HEK293 (cell line): ENCODE measurements at regions not wholly inside any gene's neighbourhood (a gene's known extent, or its start where the extent isn't known, plus 50 kb on each side); places are given as distances from the start of the nearest gene placed in this dataset.

Experiments
- ATF2 ChIP-seq: fragments of 450-650 bp; formaldehyde crosslinking; IDR thresholded peaks from 2 replicates; pipeline ENCODE4 v1.5.1; 2016; ENCODE audit warnings: missing biosample characterization, missing genetic modification characterization, low read depth
- BCL11B ChIP-seq: fragments of 450-650 bp; formaldehyde crosslinking; IDR thresholded peaks from 2 replicates; pipeline ENCODE4 v1.5.1; 2016; ENCODE audit warnings: low read depth, missing biosample characterization, missing genetic modification characterization
- CTCF ChIP-seq: fragments of 450-650 bp; formaldehyde crosslinking; IDR thresholded peaks from 2 replicates; pipeline ENCODE4 v1.5.1; 2016; ENCODE audit warnings: missing biosample characterization, missing genetic modification characterization
- FEZF1 ChIP-seq: fragments of 450-650 bp; formaldehyde crosslinking; IDR thresholded peaks from 2 replicates; pipeline ENCODE4 v1.5.1; 2016; ENCODE audit warnings: missing biosample characterization, missing genetic modification characterization
- KLF7 ChIP-seq: fragments of 450-650 bp; formaldehyde crosslinking; IDR thresholded peaks from 2 replicates; pipeline ENCODE4 v1.5.1; 2016; ENCODE audit warnings: missing biosample characterization, missing genetic modification characterization, borderline replicate concordance
- TCF7L2 ChIP-seq: IDR thresholded peaks from 2 replicates; pipeline ENCODE4 v1.6.1; 2011; ENCODE audit warnings: low read depth, mild to moderate bottlenecking, inconsistent platforms, low read length, moderate library complexity, borderline replicate concordance
- ZBTB7A ChIP-seq: fragments of 450-650 bp; formaldehyde crosslinking; IDR thresholded peaks from 2 replicates; pipeline ENCODE4 v1.5.1; 2016; ENCODE audit warnings: low read depth, missing biosample characterization, missing genetic modification characterization
- ZNF488 ChIP-seq: fragments of 450-650 bp; formaldehyde crosslinking; IDR thresholded peaks from 2 replicates; pipeline ENCODE4 v1.5.1; 2016; ENCODE audit warnings: missing biosample characterization, missing genetic modification characterization
- ZNF521 ChIP-seq: fragments of 450-650 bp; formaldehyde crosslinking; IDR thresholded peaks from 2 replicates; pipeline ENCODE4 v1.5.1; 2017; ENCODE audit warnings: missing biosample characterization, mild to moderate bottlenecking, missing genetic modification characterization
- ZXDB ChIP-seq: fragments of 450-650 bp; formaldehyde crosslinking; IDR thresholded peaks from 2 replicates; pipeline ENCODE4 v1.5.1; 2016; ENCODE audit warnings: missing biosample characterization, missing genetic modification characterization

GRCh38 chr4:114458728-114459127 lies 139.9 kb upstream of the UGT8 start:
- no peak for TF ChIP-seq CTCF (tag by site-specific recombination)
- TF ChIP-seq FEZF1 (tag by site-specific recombination), result no peak
- TF ChIP-seq TCF7L2, result no peak
- no peak for TF ChIP-seq ZNF521 (tag by site-specific recombination)
- TF ChIP-seq ZNF488 (tag by site-specific recombination), result no peak
- TF ChIP-seq KLF7, result no peak
- no peak for TF ChIP-seq ATF2 (tag by site-specific recombination)
- TF ChIP-seq ZXDB (tag by site-specific recombination), result no peak
- TF ChIP-seq BCL11B (tag by site-specific recombination), result no peak
- TF ChIP-seq ZBTB7A (tag by site-specific recombination), result no peak
